ENCODE measurements at regions not wholly inside any gene's neighbourhood (a gene's known extent, or its start where the extent isn't known, plus 50 kb on each side); places are given as distances from the start of the nearest gene placed in this dataset.

- no peak for DNase-seq
- POLR2A ChIA-PET: no interaction called here
Observed at GRCh38 chr9:134575103-134575900, 66.3 kb upstream of the COL5A1 start.

DNA sequence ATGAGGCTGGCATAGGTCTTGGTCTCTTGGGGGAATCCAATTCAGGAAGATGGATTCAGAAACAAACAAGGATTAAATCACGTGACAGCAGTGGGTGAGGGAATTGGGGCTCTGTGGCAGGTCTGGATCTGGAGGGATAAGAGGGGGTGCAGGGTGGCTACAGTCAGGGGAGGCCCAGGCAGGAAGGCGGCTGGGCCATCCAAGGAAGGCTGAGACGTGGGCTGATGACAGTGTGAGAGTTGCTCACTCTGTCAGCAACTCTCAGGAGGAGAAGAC lies 65.8 kb upstream of the COL5A1 start:
- ChIA-PET CTCF (no interaction called here), POLR2A (no interaction called here)
- Mint-ChIP-seq H3K27ac (no peak overlapping the region), H3K4me1 (ENCODE audit: low read depth) (no peaks in the 10 kb centered on the region), H3K36me3 (no peaks in the 10 kb centered on the region), H3K9me3 (peaks cover 4% of the 10 kb centered on the region), H3K27me3 (peaks cover 13% of the 10 kb centered on the region), H3K4me3 (no peak overlapping the region)
- DNase-seq: no peak
- intact Hi-C loops (cut with micrococcal nuclease): no loop called here

More at GRCh38 chr9:134575103-134575900, 66.3 kb upstream of the COL5A1 start:
- Mint-ChIP-seq H3K4me3 (no peak overlapping the region), H3K27ac (no peak overlapping the region), H3K36me3 (no peaks in the 10 kb centered on the region), H3K27me3 (peaks cover 13% of the 10 kb centered on the region), H3K4me1 (ENCODE audit: low read depth) (no peaks in the 10 kb centered on the region), H3K9me3 (peaks cover under 1% of the 10 kb centered on the region)
- intact Hi-C loops (cut with micrococcal nuclease): no loop called here
- CTCF ChIA-PET: no interaction called here

GRCh38 chr9:134585021-134585561 lies 56.5 kb upstream of the COL5A1 start:
- ChIA-PET CTCF (no interaction called here), POLR2A (no interaction called here)
- Mint-ChIP-seq H3K36me3 (no peaks in the 10 kb centered on the region), H3K4me3 (no peak overlapping the region), H3K27ac (no peak overlapping the region), H3K27me3 (peaks cover 5% of the 10 kb centered on the region), H3K9me3 (peaks cover 9% of the 10 kb centered on the region), H3K4me1 (ENCODE audit: low read depth) (no peaks in the 10 kb centered on the region)
- intact Hi-C loops (cut with micrococcal nuclease): no loop called here
- DNase-seq: no peak

- H3K4me3 Mint-ChIP-seq: no peak overlapping the region
- ChIA-PET CTCF (no interaction called here), POLR2A (no interaction called here)
- peaks cover 9% of the 10 kb centered on the region for H3K27me3 Mint-ChIP-seq
- H3K4me1 Mint-ChIP-seq (ENCODE audit: low read depth): no peaks in the 10 kb centered on the region
- DNase-seq: no peak
- H3K9me3 Mint-ChIP-seq: peaks cover 3% of the 10 kb centered on the region
- H3K27ac Mint-ChIP-seq: no peak overlapping the region
- intact Hi-C loops (cut with micrococcal nuclease): no loop called here
- H3K36me3 Mint-ChIP-seq: no peaks in the 10 kb centered on the region
Observed at GRCh38 chr9:134585746-134586706, 55.6 kb upstream of the COL5A1 start.

- DNase-seq: no peak
- no peak overlapping the region for H3K27ac Mint-ChIP-seq
- CTCF ChIA-PET: no interaction called here
- intact Hi-C loops (cut with micrococcal nuclease): no loop called here
- no peaks in the 10 kb centered on the region for H3K9me3 Mint-ChIP-seq
- peaks cover 14% of the 10 kb centered on the region for H3K27me3 Mint-ChIP-seq
- POLR2A ChIA-PET: no interaction called here
- no peak overlapping the region for H3K4me3 Mint-ChIP-seq
- no peaks in the 10 kb centered on the region for H3K4me1 Mint-ChIP-seq (ENCODE audit: low read depth)
- H3K36me3 Mint-ChIP-seq: no peaks in the 10 kb centered on the region
Observed at GRCh38 chr9:134589748-134590147, 51.9 kb upstream of the COL5A1 start.

- Mint-ChIP-seq H3K27me3 (peaks cover 12% of the 10 kb centered on the region), H3K27ac (no peak overlapping the region), H3K9me3 (no peaks in the 10 kb centered on the region), H3K4me3 (no peak overlapping the region), H3K36me3 (no peaks in the 10 kb centered on the region), H3K4me1 (ENCODE audit: low read depth) (no peaks in the 10 kb centered on the region)
- DNase-seq: no peak
- ChIA-PET CTCF (no interaction called here), POLR2A (no interaction called here)
- intact Hi-C loops (cut with micrococcal nuclease): no loop called here
Observed at GRCh38 chr9:134590240-134591081, 51.1 kb upstream of the COL5A1 start.

DNA sequence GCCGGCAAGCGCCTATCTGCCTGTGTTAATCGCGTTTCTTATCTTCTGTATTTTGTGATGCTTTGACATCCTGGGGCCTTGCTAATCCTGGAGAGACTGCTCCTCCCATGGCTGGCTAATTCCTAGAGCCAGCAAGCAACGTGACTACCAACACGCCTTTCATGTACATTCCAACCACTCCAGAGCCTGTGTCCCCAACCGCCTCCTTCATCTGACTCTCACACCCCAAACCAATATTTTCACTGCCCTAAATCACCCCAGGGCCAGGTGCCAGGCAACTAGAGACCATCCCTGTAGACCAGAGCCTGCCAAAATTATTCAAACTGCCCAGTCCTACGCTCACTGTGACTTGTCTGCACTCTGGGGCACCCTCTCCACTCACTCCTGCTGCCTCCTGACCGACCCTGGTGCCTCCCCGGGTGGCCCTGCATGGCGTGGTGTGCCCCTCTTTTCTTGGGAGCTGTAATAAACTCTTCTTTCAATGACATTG lies 50.5 kb upstream of the COL5A1 start:
- no peak for DNase-seq
- H3K27ac Mint-ChIP-seq: no peak overlapping the region
- no peaks in the 10 kb centered on the region for H3K36me3 Mint-ChIP-seq
- ChIA-PET POLR2A (no interaction called here), CTCF (no interaction called here)
- H3K9me3 Mint-ChIP-seq: no peaks in the 10 kb centered on the region
- H3K4me1 Mint-ChIP-seq (ENCODE audit: low read depth): no peaks in the 10 kb centered on the region
- H3K4me3 Mint-ChIP-seq: no peak overlapping the region
- H3K27me3 Mint-ChIP-seq: peaks cover 12% of the 10 kb centered on the region
- intact Hi-C loops (cut with micrococcal nuclease): no loop called here

- peaks cover 12% of the 10 kb centered on the region for H3K27me3 Mint-ChIP-seq
- no peak overlapping the region for H3K4me3 Mint-ChIP-seq
- ChIA-PET POLR2A (no interaction called here), CTCF (no interaction called here)
- no peaks in the 10 kb centered on the region for H3K4me1 Mint-ChIP-seq (ENCODE audit: low read depth)
- H3K9me3 Mint-ChIP-seq: no peaks in the 10 kb centered on the region
- no peak for DNase-seq
- no peaks in the 10 kb centered on the region for H3K36me3 Mint-ChIP-seq
- intact Hi-C loops (cut with micrococcal nuclease): no loop called here
- H3K27ac Mint-ChIP-seq: no peak overlapping the region
Observed at GRCh38 chr9:134591573-134591981, 50.0 kb upstream of the COL5A1 start.
